ENCODE measurements at regions not wholly inside any gene's neighbourhood (a gene's known extent, or its start where the extent isn't known, plus 50 kb on each side); places are given as distances from the start of the nearest gene placed in this dataset.

GRCh38 chr13:87783366-87783765 lies 112.2 kb downstream of the SLITRK5 start (continued):
- TF ChIP-seq ZNF462 (CRISPR knock-in tag; IDR thresholded peaks at IDR 0.05) (no peak), POLR2AphosphoS5 (IDR thresholded peaks at IDR 0.05; ENCODE audit: low read depth) (no peak), ETS1 (IDR thresholded peaks at IDR 0.05) (no peak)

- Histone ChIP-seq H3K4me2 (no peak overlapping the region), H4K20me1 (replicated peaks; ENCODE audit: insufficient read depth) (no peaks in the 10 kb centered on the region), H3K79me2 (replicated peaks; ENCODE audit: insufficient read depth) (no peaks in the 10 kb centered on the region), H3F3A (replicated peaks; ENCODE audit: low read depth) (no peaks in the 10 kb centered on the region), H3K4me3 (no peak overlapping the region), H3K27me3 (ENCODE audit: insufficient read depth) (no peaks in the 10 kb centered on the region), H2AFZ (no peak overlapping the region), H3K27ac (ENCODE audit: low read depth) (no peak overlapping the region), H3K9me2 (ENCODE audit: insufficient read depth) (no peaks in the 10 kb centered on the region), H3K4me1 (ENCODE audit: insufficient read depth) (no peaks in the 10 kb centered on the region), H3K36me3 (ENCODE audit: insufficient read depth) (no peaks in the 10 kb centered on the region)
- ATAC-seq (no peak), DNase-seq (ENCODE audit: low spot score) (no peak)
- H3K4me1 Mint-ChIP-seq, result no peaks in the 10 kb centered on the region
- no peak overlapping the region for H3K27ac Mint-ChIP-seq
- H3K4me3 Mint-ChIP-seq, result no peak overlapping the region
- H3K36me3 Mint-ChIP-seq (ENCODE audit: low read depth), result no peaks in the 10 kb centered on the region
- peaks cover 2% of the 10 kb centered on the region for H3K27me3 Mint-ChIP-seq (ENCODE audit: insufficient read depth, low read depth, poor library complexity)
- H3K9me3 Mint-ChIP-seq, result no peaks in the 10 kb centered on the region; the same call in 2 of the 3 replicates
- TF ChIP-seq CREB1 (CRISPR knock-in tag; IDR thresholded peaks at IDR 0.05; ENCODE audit: low read depth), result no peak
- no peak for TF ChIP-seq POLR2AphosphoS5 (IDR thresholded peaks at IDR 0.05; ENCODE audit: low read depth)
- no peak for TF ChIP-seq ZNF462 (CRISPR knock-in tag; IDR thresholded peaks at IDR 0.05)
- no peak for TF ChIP-seq ZNF331 (CRISPR knock-in tag; IDR thresholded peaks at IDR 0.05; ENCODE audit: low read depth)
- no peak for TF ChIP-seq EZH2phosphoT487 (IDR thresholded peaks at IDR 0.05; ENCODE audit: unreplicated experiment)
- TF ChIP-seq CTCF (conservative IDR thresholded peaks at IDR 0.05; ENCODE audit: low read depth in 2 of 2), result no peak
Observed at GRCh38 chr13:87788363-87788762, 117.2 kb downstream of the SLITRK5 start.

All from GM23338 (cell line).